ENCODE measurements at regions not wholly inside any gene's neighbourhood (a gene's known extent, or its start where the extent isn't known, plus 50 kb on each side); places are given as distances from the start of the nearest gene placed in this dataset.
"Not testable (repeated sequence)": the region's sequence is repeated elsewhere in the genome, so short reads cannot be mapped to it uniquely, and the experiment has no call there.

GRCh38 chr10:7050024-7050423 lies 360.8 kb downstream of the SFMBT2 start:
- TF ChIP-seq POLR2A, CTCF (IDR thresholded peaks at IDR 0.05): not testable (repeated sequence)
